GM19467 (cell line): ENCODE measurements at regions not wholly inside any gene's neighbourhood (a gene's known extent, or its start where the extent isn't known, plus 50 kb on each side); places are given as distances from the start of the nearest gene placed in this dataset.
"Not testable (repeated sequence)": the region's sequence is repeated elsewhere in the genome, so short reads cannot be mapped to it uniquely, and the experiment has no call there.

ENCODE experiments used
- ATAC-seq: cut with Tn5 transposase; IDR thresholded peaks from one replicate; pipeline ENCODE4 v1.9.1; 2021; ENCODE audit warnings: mild to moderate bottlenecking, moderate library complexity; ENCODE audit not compliant: unreplicated experiment

DNA sequence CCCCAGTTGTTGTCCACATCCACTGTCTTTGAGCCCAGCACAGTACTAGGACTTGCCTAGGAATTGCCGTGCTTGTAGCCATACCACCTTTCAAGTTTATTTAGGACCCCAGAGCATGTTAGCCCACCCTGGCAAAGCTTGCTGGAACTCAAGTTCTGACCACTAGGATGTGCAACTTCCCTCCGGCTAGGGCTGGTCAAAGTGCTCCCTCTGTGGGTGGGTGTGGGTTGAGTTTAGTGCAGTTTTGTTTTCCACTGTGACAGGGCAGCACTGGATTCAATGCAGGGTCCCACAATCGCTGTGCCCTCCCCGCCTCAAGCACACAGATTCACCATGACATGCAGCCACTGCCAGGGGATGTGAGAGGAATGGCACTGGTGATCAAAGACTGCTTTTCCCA is 96.0 kb downstream of the RASGEF1B start:
- no peak for ATAC-seq

DNA sequence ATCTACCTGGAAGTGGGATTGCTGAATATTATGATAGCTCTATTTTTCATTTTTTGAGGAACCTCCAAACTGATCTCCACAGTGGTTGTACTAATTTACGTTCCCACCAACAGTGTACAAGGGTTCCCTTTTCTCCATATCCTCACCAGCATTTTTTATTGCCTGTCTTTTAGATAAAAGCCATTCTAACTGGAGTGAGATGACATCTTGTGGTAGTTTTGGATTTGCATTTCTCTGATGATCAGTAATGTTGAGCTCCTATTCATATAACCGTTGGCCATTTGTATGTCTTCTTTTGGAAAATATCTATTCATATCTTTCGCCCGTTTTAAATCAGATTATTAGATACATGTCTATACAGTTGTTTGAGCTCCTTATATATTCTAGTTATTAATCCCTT is 101.8 kb downstream of the RASGEF1B start:
- ATAC-seq: no peak

DNA sequence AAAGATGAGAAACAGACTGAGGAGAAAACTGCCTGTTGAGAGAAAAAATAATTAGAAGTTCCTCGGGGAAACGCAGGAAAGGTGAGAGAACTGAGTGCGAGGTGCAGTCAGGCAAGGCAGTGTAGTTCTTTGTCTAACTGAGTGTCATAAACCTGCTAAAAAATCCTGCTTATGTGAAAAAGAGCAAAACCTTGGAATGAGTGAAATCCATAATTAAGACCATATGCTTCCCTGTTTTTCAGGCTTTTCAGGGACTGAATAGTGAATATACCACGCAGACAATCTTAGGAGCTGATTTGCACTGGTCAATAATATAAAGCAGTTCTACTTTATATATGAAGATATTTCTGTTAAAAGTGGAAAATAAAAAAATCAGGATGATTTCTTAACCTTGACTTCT is 104.9 kb downstream of the RASGEF1B start:
- ATAC-seq: no peak

DNA sequence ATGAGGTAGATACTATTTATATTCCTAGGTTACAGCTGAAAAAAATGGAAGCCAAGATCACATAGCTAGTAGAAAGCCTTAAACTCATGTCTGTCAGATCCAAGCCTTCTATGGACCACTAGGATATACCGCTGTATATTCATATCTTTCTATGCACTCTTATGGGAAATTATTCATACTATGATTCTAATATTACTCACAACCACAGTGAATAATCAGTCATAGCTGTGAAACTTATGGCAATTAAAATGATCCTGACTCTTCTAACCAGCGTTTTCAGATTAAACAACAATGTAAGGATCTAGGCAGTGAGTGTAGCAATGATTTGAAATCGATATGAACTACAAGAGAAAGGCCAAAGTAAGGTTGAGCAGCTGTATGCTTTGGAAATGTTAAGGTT is 111.0 kb downstream of the RASGEF1B start:
- ATAC-seq: no peak

DNA sequence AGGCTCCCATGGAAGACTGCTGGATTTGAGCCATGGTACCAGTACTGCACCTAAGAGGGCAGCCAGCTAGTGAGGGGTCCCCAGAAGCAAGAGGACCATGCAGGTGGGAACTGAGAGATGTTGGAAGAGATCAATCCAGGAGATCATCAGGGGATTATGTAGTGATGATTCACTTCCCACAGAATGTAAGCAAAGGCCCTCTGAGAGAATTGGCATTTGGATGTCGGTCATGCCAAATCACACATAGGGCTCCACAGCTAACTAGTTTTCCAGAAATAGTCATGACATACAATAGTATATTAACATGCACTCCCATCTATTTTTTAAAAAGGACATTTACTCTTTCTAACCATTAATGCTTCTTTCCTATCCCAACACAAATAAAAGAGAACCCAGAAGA is 112.5 kb downstream of the RASGEF1B start:
- ATAC-seq: no peak

DNA sequence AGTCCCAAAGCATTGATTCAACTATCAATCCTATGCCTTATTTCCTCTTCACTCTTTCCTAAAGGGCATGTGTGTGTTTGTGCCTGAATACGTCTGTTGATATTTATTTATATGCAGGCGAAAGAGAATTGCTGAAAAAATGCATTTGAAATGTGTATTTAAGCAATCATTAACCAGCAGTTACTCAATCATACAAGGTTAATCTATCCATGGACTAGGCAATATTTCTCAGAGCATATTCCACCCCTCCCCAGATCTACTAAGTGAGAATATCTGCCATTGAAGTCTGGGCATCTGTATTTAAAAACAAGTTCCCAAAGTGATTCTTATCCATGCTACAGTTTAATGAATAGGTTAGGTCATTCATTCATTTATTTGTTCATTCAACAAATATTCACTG is 113.6 kb downstream of the RASGEF1B start:
- no peak for ATAC-seq

DNA sequence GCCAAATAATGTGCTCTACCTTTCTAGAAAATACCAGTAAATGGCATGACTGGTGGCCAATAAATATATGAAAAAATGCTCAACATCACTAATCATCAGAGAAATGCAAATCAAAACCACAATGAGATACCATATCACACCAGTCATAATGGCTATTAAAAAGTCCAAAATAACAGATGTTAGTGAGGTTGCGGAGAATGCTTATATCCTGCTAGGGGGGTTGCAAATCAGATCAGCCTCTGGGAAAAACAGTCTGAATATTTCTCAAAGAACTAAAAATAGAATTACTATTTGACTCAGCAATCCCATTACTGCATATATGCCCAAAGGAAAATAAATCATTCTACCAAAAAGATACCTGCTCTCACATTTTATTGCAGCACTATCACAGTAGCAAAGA is 115.1 kb downstream of the RASGEF1B start:
- ATAC-seq: no peak

DNA sequence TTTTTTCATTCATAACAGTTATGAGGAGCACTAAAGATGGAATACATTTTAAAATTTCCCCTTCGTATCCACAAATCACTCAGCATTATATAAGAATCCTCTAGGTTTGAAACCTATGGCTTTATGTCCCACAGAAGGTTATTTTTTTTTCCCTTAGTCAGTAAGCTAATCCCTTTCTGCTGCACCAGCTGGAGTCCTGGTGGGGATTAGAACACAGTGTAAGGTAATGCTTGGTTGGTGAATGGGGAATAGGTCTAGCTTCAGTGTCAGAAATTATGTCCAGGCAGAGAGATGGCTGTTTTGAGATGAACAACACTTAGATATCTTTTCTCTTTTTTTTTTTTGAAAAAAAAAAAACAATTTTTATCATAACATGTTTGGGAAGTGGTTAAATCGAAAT is 116.6 kb downstream of the RASGEF1B start:
- ATAC-seq: no peak

DNA sequence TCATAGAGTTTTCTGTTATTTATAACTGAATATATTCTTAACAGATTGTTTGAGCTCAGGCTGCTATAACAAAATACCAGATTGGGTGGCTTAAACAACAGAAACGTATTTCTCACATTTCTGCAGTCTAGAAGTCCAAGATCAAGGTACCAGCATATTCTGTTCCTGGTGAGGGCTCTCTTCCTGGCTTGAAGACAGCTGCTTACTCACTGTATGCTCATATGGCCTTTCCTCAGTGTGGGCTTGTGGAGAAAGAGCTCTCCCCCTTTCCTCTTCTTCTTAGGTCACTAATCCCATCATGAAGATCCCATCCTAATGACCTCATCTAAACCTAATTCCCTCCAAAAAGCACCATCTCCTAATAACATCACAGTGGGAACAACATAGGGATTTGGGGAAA is 117.8 kb downstream of the RASGEF1B start:
- ATAC-seq: no peak

DNA sequence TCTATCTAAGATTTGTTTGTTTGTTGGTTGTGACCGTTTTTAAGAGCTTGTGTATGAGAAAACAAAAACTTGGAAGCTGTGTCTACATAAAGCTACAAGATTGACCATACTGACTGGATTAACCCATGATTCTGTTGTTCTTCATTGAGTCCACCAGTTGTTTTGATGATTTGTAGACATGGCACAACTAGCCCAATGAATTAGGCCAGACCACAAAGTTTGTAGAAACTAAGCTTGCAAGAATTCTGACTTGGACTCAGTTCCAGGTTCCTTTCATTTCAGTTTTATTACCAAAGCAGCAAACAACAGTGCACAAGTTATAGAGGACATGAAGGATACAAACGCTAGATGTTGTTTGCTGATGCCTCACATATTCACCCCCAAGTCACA is 119.3 kb downstream of the RASGEF1B start:
- ATAC-seq: no peak

DNA sequence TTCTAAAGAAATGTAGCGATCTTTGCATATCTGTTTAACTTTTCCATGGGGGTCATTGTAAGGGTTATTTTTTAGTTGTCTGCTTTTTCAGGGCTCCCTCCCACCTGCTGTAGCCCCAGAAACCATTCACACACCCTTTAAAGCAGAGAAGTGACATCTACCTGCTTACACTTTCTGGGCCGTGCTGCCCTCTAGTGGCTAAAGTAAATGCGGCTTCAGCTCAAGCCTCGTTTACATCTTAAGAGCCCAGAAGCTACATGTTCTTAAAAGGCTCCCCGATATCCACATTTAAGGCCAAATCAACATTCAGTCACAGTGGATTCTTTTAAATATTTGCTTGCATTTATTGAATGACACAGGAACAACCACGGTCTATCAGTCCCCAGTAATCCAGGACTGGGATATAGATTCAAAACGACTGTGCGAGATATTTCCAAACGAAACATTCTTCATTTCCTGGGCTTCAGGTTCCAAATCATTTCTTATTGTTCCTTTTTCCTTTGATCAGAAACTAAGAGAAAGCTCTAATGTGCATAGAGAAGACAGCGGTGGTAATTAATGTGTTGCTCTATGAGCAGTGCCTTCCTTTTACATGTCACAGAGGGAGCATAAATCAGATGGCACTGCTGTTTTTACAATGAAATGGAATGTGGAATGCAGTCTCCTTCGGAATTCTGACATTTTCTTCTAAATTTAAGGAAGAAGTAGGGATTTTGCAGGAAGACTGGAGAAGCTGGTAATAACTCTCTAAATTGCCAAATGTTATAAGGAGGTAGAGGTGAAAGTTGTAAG is 119.9 kb downstream of the RASGEF1B start:
- peak; percentile 76 for ATAC-seq

DNA sequence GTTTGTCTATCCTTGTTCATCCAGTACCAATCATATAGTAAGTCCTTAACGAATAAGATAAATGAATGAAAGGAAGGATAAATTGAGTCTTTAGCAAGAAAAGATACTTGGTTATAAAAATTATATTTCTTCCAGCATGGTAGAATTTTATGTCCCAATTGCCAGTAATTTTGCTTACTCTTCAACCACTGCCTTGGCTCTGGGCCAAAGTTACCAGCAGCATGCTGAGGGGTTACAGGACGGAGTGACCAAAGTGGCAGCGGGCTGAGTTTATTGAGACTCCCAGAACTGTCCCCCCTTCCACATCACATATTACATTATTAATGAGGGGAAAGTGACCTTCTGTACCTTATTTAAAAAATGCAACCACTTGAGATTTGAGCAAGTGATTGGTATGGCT is 121.7 kb downstream of the RASGEF1B start:
- no peak for ATAC-seq

DNA sequence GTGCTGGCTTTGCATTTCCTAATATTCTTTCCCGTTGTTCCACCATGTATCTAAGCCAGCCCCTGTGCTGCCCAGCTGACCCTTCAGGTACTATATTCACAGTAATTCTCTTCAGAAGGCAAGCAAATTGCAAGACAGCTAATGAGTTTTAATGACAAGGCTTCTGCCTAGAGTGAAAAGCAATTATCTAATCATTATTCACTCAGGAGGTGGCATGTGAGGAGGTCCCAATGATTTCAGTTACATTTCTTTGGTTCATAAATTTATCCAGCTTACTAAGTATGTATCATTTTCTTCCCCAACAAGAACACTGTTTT is 123.0 kb downstream of the RASGEF1B start:
- ATAC-seq: no peak

DNA sequence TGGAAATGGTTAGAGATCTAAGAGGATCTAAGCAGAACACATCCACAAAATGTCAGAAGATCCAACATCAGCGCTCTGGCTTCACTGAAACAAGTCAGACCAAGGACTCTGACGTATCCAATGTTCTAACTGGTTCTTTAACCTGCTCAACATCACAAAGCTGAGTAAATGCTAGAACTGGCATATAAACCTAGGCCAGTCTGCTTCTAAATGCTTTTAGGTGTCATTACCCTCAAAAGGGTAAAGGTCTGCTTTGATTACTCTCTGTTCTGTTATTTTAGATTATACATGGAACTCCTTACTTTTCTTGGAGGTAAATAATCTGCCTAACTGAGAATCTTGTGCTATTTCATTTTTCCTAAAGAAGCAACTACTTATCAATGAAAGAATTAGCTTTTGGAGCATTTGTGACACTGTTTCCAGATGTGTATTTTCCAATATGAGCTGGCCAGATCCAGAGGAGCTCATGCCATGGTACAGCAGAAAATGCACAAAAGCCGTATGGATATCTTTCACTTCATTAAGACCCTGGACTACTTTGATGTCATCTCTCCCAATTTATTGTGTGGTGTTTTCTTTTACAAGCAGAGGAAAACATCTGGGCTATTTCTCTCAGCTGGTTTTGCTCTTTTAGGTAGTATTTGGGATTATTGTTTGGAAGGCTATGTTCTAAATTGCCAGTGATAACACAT is 123.5 kb downstream of the RASGEF1B start:
- no peak for ATAC-seq

DNA sequence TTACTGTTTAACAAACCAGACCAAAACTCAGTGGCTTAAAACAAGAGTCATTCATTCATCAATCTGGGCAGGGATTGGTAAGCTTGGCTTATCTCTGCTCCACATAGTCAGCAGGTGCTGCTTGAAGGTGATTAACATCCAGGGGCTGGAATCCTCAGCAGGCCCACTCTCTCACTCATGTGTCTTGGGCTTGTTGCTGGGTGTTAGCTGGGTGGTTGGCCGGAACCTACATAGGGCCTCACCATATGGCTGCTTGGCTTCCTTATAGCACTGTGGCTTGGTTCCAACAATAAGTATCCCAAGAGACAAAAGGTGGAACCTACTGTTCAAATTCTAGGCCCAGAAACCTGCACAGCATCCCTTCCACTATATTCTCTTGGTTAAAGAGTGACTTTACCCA is 125.0 kb downstream of the RASGEF1B start:
- ATAC-seq: no peak

DNA sequence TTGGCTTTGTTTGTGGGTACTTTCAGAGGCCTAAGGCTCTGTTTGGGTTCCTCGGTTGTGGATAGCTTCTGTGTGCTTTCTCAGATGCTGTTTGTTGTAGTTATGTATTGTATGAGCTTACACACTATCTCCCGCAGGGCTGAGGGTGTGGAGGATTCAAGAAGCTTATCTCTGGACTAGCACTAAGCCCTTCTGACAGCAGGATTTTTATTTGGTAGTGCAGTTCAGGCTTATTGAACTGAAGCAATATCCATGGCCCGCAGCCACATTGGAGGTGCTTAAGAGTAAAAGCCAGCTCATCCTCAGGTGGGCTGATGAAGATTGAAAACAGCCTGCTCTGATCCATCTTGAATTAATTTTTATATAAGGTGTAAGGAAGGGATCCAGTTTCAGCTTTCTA is 128.2 kb downstream of the RASGEF1B start:
- ATAC-seq: no peak

DNA sequence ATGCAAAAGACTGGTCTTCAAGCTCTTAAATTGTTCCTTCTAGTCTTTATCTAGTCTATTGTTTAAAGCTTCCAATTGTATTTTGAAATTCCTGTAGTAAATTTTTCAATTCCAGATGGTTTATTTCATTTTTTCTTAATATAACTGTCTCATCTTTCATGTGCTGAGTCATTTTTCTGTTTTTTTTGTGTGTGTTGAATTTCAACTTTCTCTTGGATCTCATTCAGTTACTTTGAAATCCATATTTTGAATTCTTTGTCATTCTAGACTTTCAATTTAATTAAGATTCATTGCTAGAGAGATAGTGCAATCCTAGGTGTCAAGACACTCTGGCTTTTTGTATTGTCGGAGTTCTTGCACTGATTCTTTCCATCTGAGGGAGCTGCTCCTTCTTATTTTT is 128.0 kb upstream of the PRKG2 start:
- no peak for ATAC-seq

DNA sequence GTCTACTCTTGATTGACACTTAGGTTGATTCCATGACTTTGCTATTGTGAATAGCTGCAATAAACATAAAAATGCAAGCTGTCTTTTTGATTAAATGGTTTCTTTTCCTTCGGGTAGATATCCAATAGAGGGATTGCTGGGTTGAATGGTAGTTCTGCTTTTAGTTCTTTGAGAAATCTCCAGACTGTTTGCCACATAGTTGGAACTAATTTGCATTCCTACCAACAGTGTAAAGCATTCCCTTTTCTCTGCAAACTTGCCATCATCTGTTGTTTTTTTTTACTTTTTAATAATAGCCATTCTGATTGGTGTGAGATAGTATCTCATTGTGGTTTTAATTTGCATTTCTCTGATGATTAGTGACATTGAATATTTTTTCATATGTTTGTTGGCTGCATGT is 122.2 kb upstream of the PRKG2 start:
- no peak for ATAC-seq

DNA sequence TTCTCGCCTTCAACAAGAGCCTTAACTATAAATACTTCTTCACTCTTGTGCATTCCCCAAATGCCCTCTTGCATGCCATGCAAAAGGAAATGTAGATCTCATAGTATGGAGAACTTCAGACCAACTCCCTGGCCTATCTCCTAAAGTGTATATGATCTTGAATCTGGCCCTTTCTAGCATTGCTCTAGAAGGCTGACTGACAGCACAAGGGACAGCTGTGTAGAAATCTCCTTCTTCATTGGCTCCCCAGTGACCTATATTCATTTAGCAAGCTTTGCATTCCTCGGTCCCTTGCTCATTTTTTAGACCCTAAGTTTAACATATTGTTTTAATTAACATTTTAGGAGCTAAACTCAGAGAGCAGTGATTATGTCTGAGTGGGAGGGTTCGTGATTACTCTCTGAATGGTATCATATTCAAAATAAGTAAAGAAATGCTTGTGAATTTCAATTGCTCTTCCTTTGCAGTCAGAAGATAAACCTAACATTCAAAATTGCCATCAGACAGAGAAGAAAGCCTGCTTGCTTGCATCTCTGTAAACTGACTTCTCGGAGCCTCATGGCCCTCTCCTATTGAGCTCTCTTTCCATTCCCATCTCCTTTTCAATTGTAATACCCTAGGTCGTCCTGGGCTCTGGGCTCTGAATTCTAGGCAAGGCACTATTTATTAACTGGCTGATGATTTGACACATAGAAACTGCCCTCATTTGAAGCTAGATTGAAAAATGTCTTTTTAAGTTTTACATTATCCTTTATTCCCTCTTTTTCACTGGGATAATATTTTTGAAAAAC is 120.3 kb upstream of the PRKG2 start:
- no peak for ATAC-seq

DNA sequence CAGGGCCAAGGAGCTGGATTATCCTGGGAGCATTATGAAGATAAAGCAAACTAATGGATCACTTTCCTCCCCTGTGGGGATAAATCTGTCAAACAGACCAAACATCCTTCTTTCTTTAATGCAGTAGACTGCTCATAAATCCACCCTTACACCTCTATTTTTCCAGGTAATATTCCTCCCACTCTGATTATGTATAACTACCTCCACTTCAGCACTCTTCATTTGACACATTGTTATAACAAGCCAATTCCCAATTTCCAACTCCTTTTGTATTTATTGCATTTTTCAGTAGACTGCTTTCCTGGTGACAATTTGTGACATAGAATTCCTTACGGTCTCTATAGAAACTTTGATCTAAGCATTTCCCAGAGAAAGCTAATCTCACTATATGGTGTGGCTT is 115.0 kb upstream of the PRKG2 start:
- ATAC-seq: no peak

DNA sequence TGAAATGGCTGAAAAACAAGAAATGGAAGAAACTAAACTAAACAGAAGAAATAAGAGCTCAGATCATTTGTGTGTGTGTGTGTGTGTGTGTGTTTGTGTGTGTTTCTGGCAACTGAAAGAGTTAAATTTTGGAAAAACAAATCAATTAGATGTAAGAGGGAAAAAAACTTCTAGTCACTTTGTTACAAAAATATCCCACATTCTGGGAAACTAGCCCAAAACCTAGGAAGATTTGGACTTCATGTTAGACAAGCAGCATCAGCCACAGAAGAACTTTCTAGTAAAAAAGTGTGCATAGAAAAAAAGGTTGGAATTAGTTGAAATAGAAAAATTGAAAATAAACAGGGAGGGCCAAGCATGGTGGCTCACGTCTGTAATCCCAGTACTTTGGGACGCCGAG is 111.6 kb upstream of the PRKG2 start:
- ATAC-seq: no peak

DNA sequence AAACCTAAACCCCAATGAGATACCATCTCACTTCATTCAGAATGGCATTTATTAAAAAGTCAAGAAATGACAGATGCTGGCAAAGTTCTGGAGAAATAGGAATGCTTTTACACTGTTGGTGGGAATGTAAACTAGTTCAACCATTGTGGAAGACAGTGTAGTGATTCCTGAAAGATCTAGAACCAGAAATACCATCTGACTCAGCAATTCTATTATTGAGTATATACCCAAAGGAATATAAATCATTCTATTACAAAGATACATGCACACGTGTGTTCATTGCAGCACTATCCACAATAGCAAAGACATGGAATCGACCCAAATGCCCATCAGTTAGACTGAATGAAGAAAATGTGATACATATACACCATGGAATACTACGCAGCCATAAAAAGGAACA is 109.6 kb upstream of the PRKG2 start:
- ATAC-seq: not testable (repeated sequence)
